Calu3 (cell line): ENCODE measurements at regions not wholly inside any gene's neighbourhood (a gene's known extent, or its start where the extent isn't known, plus 50 kb on each side); places are given as distances from the start of the nearest gene placed in this dataset.

Experiments used
- BruUV-seq: library from RNA; stranded (reverse); fragments of 400-500 nt; replicated peaks from 2 replicates; lab custom pipeline; 2021; lab: Mats Ljungman, UMichigan
- CTCF ChIA-PET: fragments of 300-600 bp; sonication (Branson Sonifier 250); formaldehyde crosslinking; loops from one replicate; lab custom pipeline; 2022; ENCODE audit warnings: antibody characterized with exemption; lab: Charles Lee
- DNase-seq: peaks from one replicate; pipeline ENCODE4 v3.0.0; 2022
- H3K27ac Mint-ChIP-seq: one replicate; pipeline ENCODE4 v1.8.0; 2022; ENCODE audit warnings: mixed read lengths; ENCODE audit not compliant: unreplicated experiment
- H3K27me3 Mint-ChIP-seq: one replicate; pipeline ENCODE4 v1.8.0; 2022; ENCODE audit warnings: mixed read lengths; ENCODE audit not compliant: unreplicated experiment
- H3K36me3 Mint-ChIP-seq: one replicate; pipeline ENCODE4 v1.8.0; 2022; ENCODE audit warnings: mild to moderate bottlenecking, moderate library complexity, mixed read lengths; ENCODE audit not compliant: insufficient read depth, unreplicated experiment
- H3K4me1 Mint-ChIP-seq: one replicate; pipeline ENCODE4 v1.8.0; 2022; ENCODE audit warnings: mild to moderate bottlenecking, low read depth, mixed read lengths; ENCODE audit not compliant: unreplicated experiment
- H3K4me3 Mint-ChIP-seq: one replicate; pipeline ENCODE4 v1.8.0; 2022; ENCODE audit warnings: mild to moderate bottlenecking, low read depth, moderate library complexity, mixed read lengths; ENCODE audit not compliant: unreplicated experiment
- H3K9me3 Mint-ChIP-seq: one replicate; pipeline ENCODE4 v1.8.0; 2022; ENCODE audit warnings: low read depth, mixed read lengths; ENCODE audit not compliant: unreplicated experiment
- CTCF ChIP-seq: fragments of 200-600 bp; IDR thresholded peaks from one replicate; pipeline ENCODE4 v1.8.0; 2022; ENCODE audit warnings: antibody characterized with exemption; ENCODE audit not compliant: unreplicated experiment
- intact Hi-C: fragments of 100-400 bp; cut with micrococcal nuclease; formaldehyde crosslinking; loops from one replicate; pipeline ENCODE4 v1.10.0; 2022; ENCODE audit not compliant: unreplicated experiment

GRCh38 chr5:133715616-133716015 lies 103.3 kb upstream of the FSTL4 start:
- Mint-ChIP-seq H3K27me3 (peaks cover 86% of the 10 kb centered on the region), H3K36me3 (no peaks in the 10 kb centered on the region), H3K4me3 (no peak overlapping the region), H3K4me1 (no peaks in the 10 kb centered on the region), H3K27ac (no peak overlapping the region), H3K9me3 (no peaks in the 10 kb centered on the region)
- intact Hi-C loops, result no loop called here
- no TSS peak for BruUV-seq
- no peak for DNase-seq
- TF ChIP-seq CTCF, result no peak
- CTCF ChIA-PET, result no interaction called here

GRCh38 chr5:133715216-133715615 lies 102.9 kb upstream of the FSTL4 start:
- Mint-ChIP-seq H3K4me1 (no peaks in the 10 kb centered on the region), H3K36me3 (no peaks in the 10 kb centered on the region), H3K9me3 (no peaks in the 10 kb centered on the region), H3K27ac (no peak overlapping the region), H3K4me3 (no peak overlapping the region), H3K27me3 (peaks cover 86% of the 10 kb centered on the region)
- no TSS peak for BruUV-seq
- no peak for DNase-seq
- CTCF ChIA-PET, result no interaction called here
- TF ChIP-seq CTCF, result no peak
- intact Hi-C loops, result no loop called here

- BruUV-seq, result no TSS peak
- intact Hi-C loops, result no loop called here
- no peak overlapping the region for H3K27ac Mint-ChIP-seq
- CTCF ChIA-PET, result interaction anchor here (1.0 kb wide), 1 partner anchor 49 kb away, joined by 4 read pairs; no protein-coding TSS in a partner anchor
- H3K9me3 Mint-ChIP-seq, result no peaks in the 10 kb centered on the region
- H3K36me3 Mint-ChIP-seq, result no peaks in the 10 kb centered on the region
- H3K4me1 Mint-ChIP-seq, result no peaks in the 10 kb centered on the region
- H3K27me3 Mint-ChIP-seq, result peaks cover 92% of the 10 kb centered on the region
- no peak for DNase-seq
- H3K4me3 Mint-ChIP-seq, result no peak overlapping the region
- no peak for TF ChIP-seq CTCF
Observed at GRCh38 chr5:133714161-133714915, 102.0 kb upstream of the FSTL4 start.

- no peaks in the 10 kb centered on the region for H3K36me3 Mint-ChIP-seq
- CTCF ChIA-PET, result interaction anchor here (1.0 kb wide), 1 partner anchor 50 kb away, joined by 4 read pairs; no protein-coding TSS in a partner anchor
- H3K27me3 Mint-ChIP-seq, result peaks cover 97% of the 10 kb centered on the region
- intact Hi-C loops, result no loop called here
- no peak overlapping the region for H3K4me3 Mint-ChIP-seq
- TF ChIP-seq CTCF, result no peak
- H3K9me3 Mint-ChIP-seq, result no peaks in the 10 kb centered on the region
- H3K4me1 Mint-ChIP-seq, result no peaks in the 10 kb centered on the region
- no peak for DNase-seq
- no peak overlapping the region for H3K27ac Mint-ChIP-seq
- BruUV-seq, result no TSS peak
Observed at GRCh38 chr5:133713751-133714150, 101.4 kb upstream of the FSTL4 start.
